ENCODE measurements at regions not wholly inside any gene's neighbourhood (a gene's known extent, or its start where the extent isn't known, plus 50 kb on each side); places are given as distances from the start of the nearest gene placed in this dataset.

DNA sequence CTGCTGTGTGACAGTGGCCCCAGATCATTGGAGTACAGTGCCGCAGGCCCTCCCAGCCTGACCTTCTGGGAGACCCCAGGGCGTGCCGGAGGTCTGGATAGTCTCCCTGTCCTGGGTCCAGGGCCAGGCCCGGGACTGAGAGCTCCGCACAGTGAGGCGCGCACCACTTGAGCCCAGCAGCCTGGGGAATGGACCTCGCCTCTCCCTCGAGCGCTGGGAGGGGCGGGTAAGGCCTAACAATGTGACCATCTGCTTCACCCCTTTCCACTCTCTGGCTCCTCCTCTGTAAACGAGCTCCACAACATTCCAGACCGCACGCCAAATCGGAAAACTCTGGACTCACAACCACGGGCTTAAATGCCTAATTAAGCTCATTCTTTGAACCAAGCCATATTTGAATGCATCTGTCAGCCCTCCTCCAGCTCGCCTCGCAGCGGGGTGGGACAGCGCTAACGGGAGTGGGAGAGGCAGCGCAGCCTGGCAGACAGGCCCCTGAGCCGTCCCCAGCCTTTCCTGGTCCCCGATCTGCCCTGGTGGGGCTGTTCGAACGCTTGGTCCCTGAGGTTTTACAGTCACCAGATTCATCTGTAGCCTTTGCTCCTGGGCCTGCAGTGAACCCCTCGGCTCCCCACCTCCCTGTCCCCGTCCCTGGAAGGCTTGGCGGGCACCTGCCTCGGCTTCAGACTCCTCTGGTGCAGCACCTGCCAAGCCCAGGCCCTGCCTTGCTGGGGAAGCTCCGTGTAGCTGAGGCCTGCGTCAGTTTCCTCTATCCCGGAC is 120.7 kb upstream of the VSTM2B start (continued):
- TF ChIP-seq, protein P1, sequence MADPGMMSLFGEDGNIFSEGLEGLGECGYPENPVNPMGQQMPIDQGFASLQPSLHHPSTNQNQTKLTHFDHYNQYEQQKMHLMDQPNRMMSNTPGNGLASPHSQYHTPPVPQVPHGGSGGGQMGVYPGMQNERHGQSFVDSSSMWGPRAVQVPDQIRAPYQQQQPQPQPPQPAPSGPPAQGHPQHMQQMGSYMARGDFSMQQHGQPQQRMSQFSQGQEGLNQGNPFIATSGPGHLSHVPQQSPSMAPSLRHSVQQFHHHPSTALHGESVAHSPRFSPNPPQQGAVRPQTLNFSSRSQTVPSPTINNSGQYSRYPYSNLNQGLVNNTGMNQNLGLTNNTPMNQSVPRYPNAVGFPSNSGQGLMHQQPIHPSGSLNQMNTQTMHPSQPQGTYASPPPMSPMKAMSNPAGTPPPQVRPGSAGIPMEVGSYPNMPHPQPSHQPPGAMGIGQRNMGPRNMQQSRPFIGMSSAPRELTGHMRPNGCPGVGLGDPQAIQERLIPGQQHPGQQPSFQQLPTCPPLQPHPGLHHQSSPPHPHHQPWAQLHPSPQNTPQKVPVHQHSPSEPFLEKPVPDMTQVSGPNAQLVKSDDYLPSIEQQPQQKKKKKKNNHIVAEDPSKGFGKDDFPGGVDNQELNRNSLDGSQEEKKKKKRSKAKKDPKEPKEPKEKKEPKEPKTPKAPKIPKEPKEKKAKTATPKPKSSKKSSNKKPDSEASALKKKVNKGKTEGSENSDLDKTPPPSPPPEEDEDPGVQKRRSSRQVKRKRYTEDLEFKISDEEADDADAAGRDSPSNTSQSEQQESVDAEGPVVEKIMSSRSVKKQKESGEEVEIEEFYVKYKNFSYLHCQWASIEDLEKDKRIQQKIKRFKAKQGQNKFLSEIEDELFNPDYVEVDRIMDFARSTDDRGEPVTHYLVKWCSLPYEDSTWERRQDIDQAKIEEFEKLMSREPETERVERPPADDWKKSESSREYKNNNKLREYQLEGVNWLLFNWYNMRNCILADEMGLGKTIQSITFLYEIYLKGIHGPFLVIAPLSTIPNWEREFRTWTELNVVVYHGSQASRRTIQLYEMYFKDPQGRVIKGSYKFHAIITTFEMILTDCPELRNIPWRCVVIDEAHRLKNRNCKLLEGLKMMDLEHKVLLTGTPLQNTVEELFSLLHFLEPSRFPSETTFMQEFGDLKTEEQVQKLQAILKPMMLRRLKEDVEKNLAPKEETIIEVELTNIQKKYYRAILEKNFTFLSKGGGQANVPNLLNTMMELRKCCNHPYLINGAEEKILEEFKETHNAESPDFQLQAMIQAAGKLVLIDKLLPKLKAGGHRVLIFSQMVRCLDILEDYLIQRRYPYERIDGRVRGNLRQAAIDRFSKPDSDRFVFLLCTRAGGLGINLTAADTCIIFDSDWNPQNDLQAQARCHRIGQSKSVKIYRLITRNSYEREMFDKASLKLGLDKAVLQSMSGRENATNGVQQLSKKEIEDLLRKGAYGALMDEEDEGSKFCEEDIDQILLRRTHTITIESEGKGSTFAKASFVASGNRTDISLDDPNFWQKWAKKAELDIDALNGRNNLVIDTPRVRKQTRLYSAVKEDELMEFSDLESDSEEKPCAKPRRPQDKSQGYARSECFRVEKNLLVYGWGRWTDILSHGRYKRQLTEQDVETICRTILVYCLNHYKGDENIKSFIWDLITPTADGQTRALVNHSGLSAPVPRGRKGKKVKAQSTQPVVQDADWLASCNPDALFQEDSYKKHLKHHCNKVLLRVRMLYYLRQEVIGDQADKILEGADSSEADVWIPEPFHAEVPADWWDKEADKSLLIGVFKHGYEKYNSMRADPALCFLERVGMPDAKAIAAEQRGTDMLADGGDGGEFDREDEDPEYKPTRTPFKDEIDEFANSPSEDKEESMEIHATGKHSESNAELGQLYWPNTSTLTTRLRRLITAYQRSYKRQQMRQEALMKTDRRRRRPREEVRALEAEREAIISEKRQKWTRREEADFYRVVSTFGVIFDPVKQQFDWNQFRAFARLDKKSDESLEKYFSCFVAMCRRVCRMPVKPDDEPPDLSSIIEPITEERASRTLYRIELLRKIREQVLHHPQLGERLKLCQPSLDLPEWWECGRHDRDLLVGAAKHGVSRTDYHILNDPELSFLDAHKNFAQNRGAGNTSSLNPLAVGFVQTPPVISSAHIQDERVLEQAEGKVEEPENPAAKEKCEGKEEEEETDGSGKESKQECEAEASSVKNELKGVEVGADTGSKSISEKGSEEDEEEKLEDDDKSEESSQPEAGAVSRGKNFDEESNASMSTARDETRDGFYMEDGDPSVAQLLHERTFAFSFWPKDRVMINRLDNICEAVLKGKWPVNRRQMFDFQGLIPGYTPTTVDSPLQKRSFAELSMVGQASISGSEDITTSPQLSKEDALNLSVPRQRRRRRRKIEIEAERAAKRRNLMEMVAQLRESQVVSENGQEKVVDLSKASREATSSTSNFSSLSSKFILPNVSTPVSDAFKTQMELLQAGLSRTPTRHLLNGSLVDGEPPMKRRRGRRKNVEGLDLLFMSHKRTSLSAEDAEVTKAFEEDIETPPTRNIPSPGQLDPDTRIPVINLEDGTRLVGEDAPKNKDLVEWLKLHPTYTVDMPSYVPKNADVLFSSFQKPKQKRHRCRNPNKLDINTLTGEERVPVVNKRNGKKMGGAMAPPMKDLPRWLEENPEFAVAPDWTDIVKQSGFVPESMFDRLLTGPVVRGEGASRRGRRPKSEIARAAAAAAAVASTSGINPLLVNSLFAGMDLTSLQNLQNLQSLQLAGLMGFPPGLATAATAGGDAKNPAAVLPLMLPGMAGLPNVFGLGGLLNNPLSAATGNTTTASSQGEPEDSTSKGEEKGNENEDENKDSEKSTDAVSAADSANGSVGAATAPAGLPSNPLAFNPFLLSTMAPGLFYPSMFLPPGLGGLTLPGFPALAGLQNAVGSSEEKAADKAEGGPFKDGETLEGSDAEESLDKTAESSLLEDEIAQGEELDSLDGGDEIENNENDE (IDR thresholded peaks at IDR 0.05; ENCODE audit: insufficient replicate concordance, low read length), result no peak
- TF ChIP-seq PHF8 (conservative IDR thresholded peaks at IDR 0.05; ENCODE audit: low read depth, low read length) (no peak), TAF1 (IDR thresholded peaks at IDR 0.05; ENCODE audit: low read depth, low read length) (no peak), ZNF274 (IDR thresholded peaks at IDR 0.05; ENCODE audit: borderline replicate concordance, extremely low read depth, low read length) (no peak), EZH2 (IDR thresholded peaks at IDR 0.05; ENCODE audit: low read depth, low read length, severe bottlenecking) (peak; percentile 9), RBBP5 (IDR thresholded peaks at IDR 0.05; ENCODE audit: borderline replicate concordance, low read depth, low read length) (no peak), EGR1 (IDR thresholded peaks at IDR 0.05; ENCODE audit: borderline replicate concordance, low read depth, low read length) (no peak)
- TF ChIP-seq, protein P2, sequence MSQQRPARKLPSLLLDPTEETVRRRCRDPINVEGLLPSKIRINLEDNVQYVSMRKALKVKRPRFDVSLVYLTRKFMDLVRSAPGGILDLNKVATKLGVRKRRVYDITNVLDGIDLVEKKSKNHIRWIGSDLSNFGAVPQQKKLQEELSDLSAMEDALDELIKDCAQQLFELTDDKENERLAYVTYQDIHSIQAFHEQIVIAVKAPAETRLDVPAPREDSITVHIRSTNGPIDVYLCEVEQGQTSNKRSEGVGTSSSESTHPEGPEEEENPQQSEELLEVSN (IDR thresholded peaks at IDR 0.05), result peak; percentile 21; the same call in 1 of the 2 replicates
